A549 (cell line): ENCODE measurements at regions not wholly inside any gene's neighbourhood (a gene's known extent, or its start where the extent isn't known, plus 50 kb on each side); places are given as distances from the start of the nearest gene placed in this dataset.

Source experiments
- ATAC-seq, 2 experiments: fragments of 200-7000 bp in 1 of 2; fragments of >200 bp in 1 of 2; cut with Nextera tagmentation in 1 of 2; cut with Tn5 transposase in 1 of 2; 3 replicates each; pipeline versions ENCODE4 v1.8.0 to v1.9.1; 2018 to 2020; ENCODE audit warnings: mild to moderate bottlenecking in 1 of 2, moderate library complexity in 1 of 2
- CTCF ChIA-PET: fragments of 300-600 bp; sonication (Branson Sonifier 250); formaldehyde crosslinking; extraction: SDS; loops from one replicate; lab custom pipeline; 2021; ENCODE audit warnings: antibody characterized with exemption, inconsistent platforms; lab: Yijun Ruan, JAX
- POLR2A ChIA-PET: fragments of 350-600 bp; formaldehyde crosslinking; extraction: SDS; loops from one replicate; lab custom pipeline; 2021; ENCODE audit warnings: antibody characterized with exemption, inconsistent platforms; lab: Yijun Ruan, JAX
- DNase-seq, 2 experiments: peaks; one replicate each; pipeline versions ENCODE4 v3.0.0 to v3.0.0-alpha.2; 2011 to 2016; ENCODE audit warnings: low read depth in 1 of 2, low spot score in 1 of 2
- FAIRE-seq: peaks from 2 replicates; lab custom pipeline; 2011; peaks lifted over from hg19 to GRCh38; lab: Jason Lieb, UNC
- H3K27ac ChIP-seq, 2 experiments: fragments of >200 bp; sonication (Bioruptor Twin); formaldehyde crosslinking; 3 replicates each; pipeline ENCODE4 v1.5.1; 2016 to 2017
- H3K4me1 ChIP-seq: fragments of >200 bp; sonication (Bioruptor Twin); formaldehyde crosslinking; 3 replicates; pipeline ENCODE4 v1.6.1; 2016
- H3K4me2 ChIP-seq: fragments of >200 bp; sonication (Bioruptor Twin); formaldehyde crosslinking; 3 replicates; pipeline ENCODE4 v1.6.1; 2016
- H3K4me3 ChIP-seq: fragments of >200 bp; sonication (Bioruptor Twin); formaldehyde crosslinking; 3 replicates; pipeline ENCODE4 v1.5.1; 2016
- H3K9me3 ChIP-seq: fragments of >200 bp; sonication (Bioruptor Twin); formaldehyde crosslinking; 3 replicates; pipeline ENCODE4 v1.6.1; 2016
- BHLHE40 ChIP-seq: IDR thresholded peaks from 2 replicates; pipeline ENCODE4 v1.6.1; 2012; ENCODE audit warnings: low read depth, low read length, inconsistent platforms
- CBX8 ChIP-seq: fragments of 200-600 bp; sonication (generic); IDR thresholded peaks from 2 replicates; pipeline ENCODE4 v1.6.1; 2016
- CHD4 ChIP-seq: fragments of 200-600 bp; sonication (generic); IDR thresholded peaks from 2 replicates; pipeline ENCODE4 v1.6.1; 2016; ENCODE audit warnings: antibody characterized with exemption, mild to moderate bottlenecking, borderline replicate concordance
- EHF ChIP-seq: fragments of 250-450 bp; sonication (Bioruptor Pico); IDR thresholded peaks from 2 replicates; pipeline ENCODE4 v1.5.0; 2020; ENCODE audit warnings: mild to moderate bottlenecking
- EP300 ChIP-seq, 2 experiments: fragments of >200 bp; sonication (Bioruptor Twin); formaldehyde crosslinking; IDR thresholded peaks; 2 replicates in 1 of 2; 3 replicates in 1 of 2; pipeline ENCODE4 v1.6.1; 2016 to 2017
- ESRRA ChIP-seq: fragments of 150-350 bp; IDR thresholded peaks from 2 replicates; pipeline ENCODE4 v1.6.1; 2014; ENCODE audit warnings: mild to moderate bottlenecking, low read length, borderline replicate concordance
- FOSB ChIP-seq: fragments of 250-450 bp; sonication (Bioruptor Pico); IDR thresholded peaks from 2 replicates; pipeline ENCODE4 v1.5.0; 2020; ENCODE audit warnings: mild to moderate bottlenecking, moderate library complexity
- FOSL2 ChIP-seq, 2 experiments: fragments of 450-650 bp in 1 of 2; fragments of >200 bp in 1 of 2; sonication (Bioruptor Twin) in 1 of 2; formaldehyde crosslinking; IDR thresholded peaks; 2 replicates each; pipeline versions ENCODE4 v1.5.0 to v1.6.1; 2016 to 2020; ENCODE audit warnings: mild to moderate bottlenecking in 1 of 2, moderate library complexity in 1 of 2
- FOXS1 ChIP-seq: fragments of 250-450 bp; sonication (Bioruptor Pico); IDR thresholded peaks from 2 replicates; pipeline ENCODE4 v1.5.0; 2020; ENCODE audit warnings: mild to moderate bottlenecking, moderate library complexity
- HDAC2 ChIP-seq: fragments of 200-600 bp; sonication (generic); IDR thresholded peaks from 2 replicates; pipeline ENCODE4 v1.6.1; 2016
- HOXA7 ChIP-seq: fragments of 250-450 bp; sonication (Bioruptor Pico); IDR thresholded peaks from 2 replicates; pipeline ENCODE4 v1.5.0; 2020; ENCODE audit warnings: mild to moderate bottlenecking, moderate library complexity
- HOXB13 ChIP-seq: fragments of 250-450 bp; sonication (Bioruptor Pico); IDR thresholded peaks from 2 replicates; pipeline ENCODE4 v1.5.0; 2020; ENCODE audit warnings: low read depth, mild to moderate bottlenecking, moderate library complexity
- JUNB ChIP-seq: fragments of >200 bp; sonication (Bioruptor Twin); formaldehyde crosslinking; IDR thresholded peaks from 2 replicates; pipeline ENCODE4 v1.6.1; 2016
- KDM1A ChIP-seq: fragments of 200-600 bp; sonication (generic); IDR thresholded peaks from 2 replicates; pipeline ENCODE4 v1.6.1; 2016; ENCODE audit warnings: low read depth, mild to moderate bottlenecking
- KDM5A ChIP-seq: fragments of 200-600 bp; sonication (generic); IDR thresholded peaks from 2 replicates; pipeline ENCODE4 v1.6.1; 2016; ENCODE audit warnings: antibody characterized with exemption, mild to moderate bottlenecking
- MYC ChIP-seq: IDR thresholded peaks from 2 replicates; pipeline ENCODE4 v1.6.1; 2012; ENCODE audit warnings: mild to moderate bottlenecking, inconsistent platforms, low read length, improper control_type of control experiment, borderline replicate concordance
- NFE2L2 ChIP-seq: fragments of 150-350 bp; conservative IDR thresholded peaks from 2 replicates; pipeline ENCODE4 v1.6.1; 2014; ENCODE audit warnings: low read length
- NR3C1 ChIP-seq: fragments of >200 bp; sonication (Bioruptor Twin); formaldehyde crosslinking; IDR thresholded peaks from 3 replicates; pipeline ENCODE4 v1.6.1; 2017
- PHF8 ChIP-seq: fragments of 200-600 bp; sonication (generic); IDR thresholded peaks from 2 replicates; pipeline ENCODE4 v1.6.1; 2016; ENCODE audit warnings: low read depth, mild to moderate bottlenecking, antibody characterized with exemption, moderate library complexity, borderline replicate concordance
- POLR2A ChIP-seq: IDR thresholded peaks from 2 replicates; pipeline ENCODE4 v1.6.1; 2012; ENCODE audit warnings: mild to moderate bottlenecking, low read length
- RARB ChIP-seq: fragments of 250-450 bp; sonication (Bioruptor Pico); IDR thresholded peaks from 2 replicates; pipeline ENCODE4 v1.8.0; 2021; ENCODE audit warnings: mild to moderate bottlenecking, moderate library complexity
- RCOR1 ChIP-seq: fragments of 150-350 bp; IDR thresholded peaks from 2 replicates; pipeline ENCODE4 v1.6.1; 2014; ENCODE audit warnings: antibody characterized with exemption, low read length, low read depth
- RFX5 ChIP-seq: fragments of 450-650 bp; IDR thresholded peaks from 2 replicates; pipeline ENCODE4 v1.7.1; 2014; ENCODE audit warnings: antibody characterized with exemption, mild to moderate bottlenecking, moderate library complexity
- SREBF2 ChIP-seq: fragments of 450-650 bp; IDR thresholded peaks from 2 replicates; pipeline ENCODE4 v1.6.1; 2014; ENCODE audit warnings: mild to moderate bottlenecking, moderate library complexity
- TFCP2L1 ChIP-seq: fragments of 250-450 bp; sonication (Bioruptor Pico); IDR thresholded peaks from 2 replicates; pipeline ENCODE4 v1.5.0; 2021; ENCODE audit warnings: mild to moderate bottlenecking
- TP53 ChIP-seq: fragments of 250-450 bp; sonication (Bioruptor Pico); IDR thresholded peaks from 2 replicates; pipeline ENCODE4 v1.5.0; 2021; ENCODE audit warnings: mild to moderate bottlenecking, moderate library complexity
- ZFP36 ChIP-seq: fragments of 450-650 bp; IDR thresholded peaks from 2 replicates; pipeline ENCODE4 v1.6.1; 2014; ENCODE audit warnings: borderline replicate concordance; ENCODE audit not compliant: partially characterized antibody
- ZNF302 ChIP-seq: fragments of 250-450 bp; sonication (Bioruptor Pico); IDR thresholded peaks from 2 replicates; pipeline ENCODE4 v1.9.0; 2021; ENCODE audit warnings: inconsistent platforms, mild to moderate bottlenecking, moderate library complexity
- WGBS: methylation state at CpG from one replicate; pipeline ENCODE4 v1.1.6; 2017; ENCODE audit errors: missing lambda C conversion rate; 5-methylcytosine and 5-hydroxymethylcytosine counted together
- TF ChIP-seq, protein P1 (sequence below): fragments of 200-600 bp; sonication (generic); IDR thresholded peaks from 2 replicates; pipeline ENCODE4 v1.6.1; 2016; ENCODE audit warnings: antibody characterized with exemption, mild to moderate bottlenecking, moderate library complexity
- TF ChIP-seq, protein P2 (sequence below): IDR thresholded peaks from 2 replicates; pipeline ENCODE4 v1.6.1; 2012
- TF ChIP-seq, protein P3 (sequence below): fragments of 150-350 bp; IDR thresholded peaks from 2 replicates; pipeline ENCODE4 v1.6.1; 2014; ENCODE audit warnings: low read depth, mild to moderate bottlenecking, low read length
- TF ChIP-seq, protein P4 (sequence below): IDR thresholded peaks from 2 replicates; pipeline ENCODE4 v1.6.1; 2012; ENCODE audit warnings: low read depth, borderline replicate concordance

DNA sequence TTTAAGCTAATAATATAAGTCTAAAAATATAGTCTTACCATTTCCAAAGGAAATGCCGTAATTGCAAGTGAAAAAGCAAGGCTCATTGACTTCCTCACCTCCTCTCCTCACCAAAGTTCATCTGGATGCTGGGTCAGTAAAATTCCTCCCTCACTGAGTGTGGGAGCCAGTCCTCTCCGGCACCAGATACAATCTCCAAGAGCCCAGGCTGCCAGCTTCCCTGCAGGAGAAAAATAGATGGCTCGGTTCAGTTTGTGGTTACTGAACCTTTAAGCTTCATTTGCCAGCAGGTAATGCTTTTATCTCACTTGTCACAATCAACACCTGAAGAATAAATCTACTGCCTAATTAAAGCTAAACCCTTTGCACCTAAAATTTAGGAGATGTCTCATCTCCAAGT is 115.3 kb upstream of the VLDLR start:
- no peak for TF ChIP-seq BHLHE40
- TF ChIP-seq HDAC2 = no peak
- no peak for TF ChIP-seq HOXB13 (CRISPR knock-in tag)
- TF ChIP-seq RCOR1 = no peak
- TF ChIP-seq FOSL2 (IDR thresholded peaks at IDR 0.05) = no peak
- no peak for TF ChIP-seq FOSL2 (CRISPR knock-in tag; IDR thresholded peaks at IDR 0.05)
- CTCF ChIA-PET = interaction anchor here (1.0 kb wide), 1 partner anchor 16 kb away, joined by 5 read pairs; no protein-coding TSS in a partner anchor

DNA sequence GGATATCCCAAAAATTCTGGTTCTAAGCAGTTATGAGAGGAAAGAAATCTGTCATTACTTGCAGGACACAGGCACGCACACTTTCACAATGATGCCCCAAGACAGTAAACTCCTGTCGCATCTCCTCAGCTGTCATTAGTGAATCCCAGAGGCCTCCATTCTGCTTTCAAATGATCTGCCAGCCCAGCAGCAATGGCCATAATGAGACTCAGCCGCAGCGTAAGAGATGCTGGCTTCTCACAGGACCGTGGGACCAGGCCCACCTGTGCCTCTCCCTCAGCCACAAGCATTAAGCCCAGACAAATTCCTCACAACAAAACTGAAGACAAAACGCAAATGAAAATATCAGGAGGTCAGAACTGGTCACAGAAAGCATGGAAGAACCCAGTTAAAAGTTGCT is 98.0 kb upstream of the VLDLR start:
- no peaks in the 10 kb centered on the region for H3K4me1 ChIP-seq
- no peak for TF ChIP-seq HDAC2
- TF ChIP-seq, protein P1, sequence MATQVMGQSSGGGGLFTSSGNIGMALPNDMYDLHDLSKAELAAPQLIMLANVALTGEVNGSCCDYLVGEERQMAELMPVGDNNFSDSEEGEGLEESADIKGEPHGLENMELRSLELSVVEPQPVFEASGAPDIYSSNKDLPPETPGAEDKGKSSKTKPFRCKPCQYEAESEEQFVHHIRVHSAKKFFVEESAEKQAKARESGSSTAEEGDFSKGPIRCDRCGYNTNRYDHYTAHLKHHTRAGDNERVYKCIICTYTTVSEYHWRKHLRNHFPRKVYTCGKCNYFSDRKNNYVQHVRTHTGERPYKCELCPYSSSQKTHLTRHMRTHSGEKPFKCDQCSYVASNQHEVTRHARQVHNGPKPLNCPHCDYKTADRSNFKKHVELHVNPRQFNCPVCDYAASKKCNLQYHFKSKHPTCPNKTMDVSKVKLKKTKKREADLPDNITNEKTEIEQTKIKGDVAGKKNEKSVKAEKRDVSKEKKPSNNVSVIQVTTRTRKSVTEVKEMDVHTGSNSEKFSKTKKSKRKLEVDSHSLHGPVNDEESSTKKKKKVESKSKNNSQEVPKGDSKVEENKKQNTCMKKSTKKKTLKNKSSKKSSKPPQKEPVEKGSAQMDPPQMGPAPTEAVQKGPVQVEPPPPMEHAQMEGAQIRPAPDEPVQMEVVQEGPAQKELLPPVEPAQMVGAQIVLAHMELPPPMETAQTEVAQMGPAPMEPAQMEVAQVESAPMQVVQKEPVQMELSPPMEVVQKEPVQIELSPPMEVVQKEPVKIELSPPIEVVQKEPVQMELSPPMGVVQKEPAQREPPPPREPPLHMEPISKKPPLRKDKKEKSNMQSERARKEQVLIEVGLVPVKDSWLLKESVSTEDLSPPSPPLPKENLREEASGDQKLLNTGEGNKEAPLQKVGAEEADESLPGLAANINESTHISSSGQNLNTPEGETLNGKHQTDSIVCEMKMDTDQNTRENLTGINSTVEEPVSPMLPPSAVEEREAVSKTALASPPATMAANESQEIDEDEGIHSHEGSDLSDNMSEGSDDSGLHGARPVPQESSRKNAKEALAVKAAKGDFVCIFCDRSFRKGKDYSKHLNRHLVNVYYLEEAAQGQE = no peak
- TF ChIP-seq CBX8 = no peak
- TF ChIP-seq RFX5 = no peak
- TF ChIP-seq KDM5A = no peak
- no peak for TF ChIP-seq MYC
- TF ChIP-seq ESRRA = no peak
- no peak for TF ChIP-seq RARB (CRISPR knock-in tag)
- no peak for TF ChIP-seq SREBF2
- no peak for TF ChIP-seq NFE2L2
- TF ChIP-seq TFCP2L1 (CRISPR knock-in tag) = no peak
- TF ChIP-seq, protein P2, sequence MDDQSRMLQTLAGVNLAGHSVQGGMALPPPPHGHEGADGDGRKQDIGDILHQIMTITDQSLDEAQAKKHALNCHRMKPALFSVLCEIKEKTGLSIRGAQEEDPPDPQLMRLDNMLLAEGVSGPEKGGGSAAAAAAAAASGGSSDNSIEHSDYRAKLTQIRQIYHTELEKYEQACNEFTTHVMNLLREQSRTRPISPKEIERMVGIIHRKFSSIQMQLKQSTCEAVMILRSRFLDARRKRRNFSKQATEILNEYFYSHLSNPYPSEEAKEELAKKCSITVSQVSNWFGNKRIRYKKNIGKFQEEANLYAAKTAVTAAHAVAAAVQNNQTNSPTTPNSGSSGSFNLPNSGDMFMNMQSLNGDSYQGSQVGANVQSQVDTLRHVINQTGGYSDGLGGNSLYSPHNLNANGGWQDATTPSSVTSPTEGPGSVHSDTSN = no peak
- no peak for TF ChIP-seq HOXB13 (CRISPR knock-in tag)
- TF ChIP-seq ZNF302 (CRISPR knock-in tag) = no peak
- no peak for TF ChIP-seq CHD4
- no peak for TF ChIP-seq NR3C1
- 58% methylated on average over 6 of the region's 6 CpGs for WGBS
- H3K4me2 ChIP-seq = no peak overlapping the region
- ChIA-PET POLR2A (no interaction called here), CTCF (no interaction called here)
- FAIRE-seq (no peak), ATAC-seq (no peak), DNase-seq (no peak)
- H3K9me3 ChIP-seq = peaks cover 10% of the 10 kb centered on the region; the same call in 1 of the 3 replicates
- no peak overlapping the region for H3K4me3 ChIP-seq
- no peak overlapping the region for H3K27ac ChIP-seq

More for the DNA sequence above, 115.3 kb upstream of the VLDLR start:
- 77% methylated on average over 3 of the region's 3 CpGs for WGBS
- no peaks in the 10 kb centered on the region for H3K9me3 ChIP-seq
- no peak overlapping the region for H3K27ac ChIP-seq
- DNase-seq (no peak), ATAC-seq (no peak), FAIRE-seq (no peak)
- H3K4me1 ChIP-seq = no peaks in the 10 kb centered on the region
- H3K4me2 ChIP-seq = no peak overlapping the region
- H3K4me3 ChIP-seq = no peak overlapping the region
- POLR2A ChIA-PET = no interaction called here

DNA sequence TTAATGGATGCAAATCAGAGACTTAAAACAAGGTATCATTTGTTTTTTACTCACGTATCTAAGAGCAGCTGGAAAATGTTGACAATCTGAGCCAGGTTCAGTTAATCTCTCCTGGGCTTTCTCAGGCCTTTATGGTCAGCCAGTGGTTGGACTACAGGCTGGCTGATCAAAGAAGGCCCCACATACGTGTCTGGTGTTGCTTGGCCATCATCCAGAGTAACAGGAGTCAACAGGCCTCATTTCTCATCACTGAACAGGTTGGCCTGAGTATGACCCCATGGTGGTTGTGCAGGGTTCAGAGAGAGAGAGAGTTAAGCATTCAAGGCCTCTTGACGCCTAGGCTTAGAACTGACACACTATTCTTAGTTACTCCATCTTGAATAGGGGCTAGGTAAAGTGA is 97.0 kb upstream of the VLDLR start:
- ATAC-seq (no peak), FAIRE-seq (no peak), DNase-seq (no peak)
- H3K4me2 ChIP-seq = no peak overlapping the region
- POLR2A ChIA-PET = no interaction called here
- H3K27ac ChIP-seq = no peak overlapping the region
- CTCF ChIA-PET = no interaction called here
- H3K9me3 ChIP-seq = peaks cover 10% of the 10 kb centered on the region; the same call in 1 of the 3 replicates
- H3K4me1 ChIP-seq = no peaks in the 10 kb centered on the region
- no peak overlapping the region for H3K4me3 ChIP-seq
- 39% methylated on average over 3 of the region's 3 CpGs for WGBS
- TF ChIP-seq ZNF302 (CRISPR knock-in tag) = no peak
- no peak for TF ChIP-seq HDAC2
- TF ChIP-seq HOXA7 (CRISPR knock-in tag) = no peak
- TF ChIP-seq TP53 = no peak
- TF ChIP-seq RCOR1 = no peak
- TF ChIP-seq, protein P3, sequence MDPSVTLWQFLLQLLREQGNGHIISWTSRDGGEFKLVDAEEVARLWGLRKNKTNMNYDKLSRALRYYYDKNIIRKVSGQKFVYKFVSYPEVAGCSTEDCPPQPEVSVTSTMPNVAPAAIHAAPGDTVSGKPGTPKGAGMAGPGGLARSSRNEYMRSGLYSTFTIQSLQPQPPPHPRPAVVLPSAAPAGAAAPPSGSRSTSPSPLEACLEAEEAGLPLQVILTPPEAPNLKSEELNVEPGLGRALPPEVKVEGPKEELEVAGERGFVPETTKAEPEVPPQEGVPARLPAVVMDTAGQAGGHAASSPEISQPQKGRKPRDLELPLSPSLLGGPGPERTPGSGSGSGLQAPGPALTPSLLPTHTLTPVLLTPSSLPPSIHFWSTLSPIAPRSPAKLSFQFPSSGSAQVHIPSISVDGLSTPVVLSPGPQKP = no peak
- TF ChIP-seq, protein P4, sequence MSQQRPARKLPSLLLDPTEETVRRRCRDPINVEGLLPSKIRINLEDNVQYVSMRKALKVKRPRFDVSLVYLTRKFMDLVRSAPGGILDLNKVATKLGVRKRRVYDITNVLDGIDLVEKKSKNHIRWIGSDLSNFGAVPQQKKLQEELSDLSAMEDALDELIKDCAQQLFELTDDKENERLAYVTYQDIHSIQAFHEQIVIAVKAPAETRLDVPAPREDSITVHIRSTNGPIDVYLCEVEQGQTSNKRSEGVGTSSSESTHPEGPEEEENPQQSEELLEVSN = no peak
- TF ChIP-seq POLR2A = no peak
- TF ChIP-seq KDM1A = no peak
- no peak for TF ChIP-seq FOXS1 (CRISPR knock-in tag)
- TF ChIP-seq PHF8 = no peak
- TF ChIP-seq ZFP36 = no peak
- no peak for TF ChIP-seq FOSB
- TF ChIP-seq EP300 (IDR thresholded peaks at IDR 0.05) = no peak
- TF ChIP-seq EHF (CRISPR knock-in tag) = no peak
- TF ChIP-seq JUNB = no peak
- no peak for TF ChIP-seq KDM5A
